HEK293 (cell line): ENCODE measurements at regions not wholly inside any gene's neighbourhood (a gene's known extent, or its start where the extent isn't known, plus 50 kb on each side); places are given as distances from the start of the nearest gene placed in this dataset.
A peak's percentile ranks its signal among the peaks of the same experiment; 100 is the strongest.

Source experiments
- GFI1B ChIP-seq: fragments of 450-650 bp; formaldehyde crosslinking; IDR thresholded peaks from 2 replicates; pipeline ENCODE4 v1.5.1; 2016; ENCODE audit warnings: missing biosample characterization, missing genetic modification characterization
- GLIS1 ChIP-seq: fragments of 450-650 bp; formaldehyde crosslinking; IDR thresholded peaks from 2 replicates; pipeline ENCODE4 v1.5.1; 2016; ENCODE audit warnings: missing biosample characterization, missing genetic modification characterization
- KLF10 ChIP-seq: fragments of 450-650 bp; IDR thresholded peaks from 2 replicates; pipeline ENCODE4 v1.5.1; 2018; ENCODE audit warnings: missing biosample characterization, mild to moderate bottlenecking, missing genetic modification characterization
- OSR2 ChIP-seq: fragments of 450-650 bp; formaldehyde crosslinking; IDR thresholded peaks from 2 replicates; pipeline ENCODE4 v1.5.1; 2016; ENCODE audit warnings: missing biosample characterization, missing genetic modification characterization
- PRDM4 ChIP-seq: fragments of 450-650 bp; formaldehyde crosslinking; IDR thresholded peaks from 2 replicates; pipeline ENCODE4 v1.5.1; 2017; ENCODE audit warnings: missing biosample characterization, missing genetic modification characterization
- REST ChIP-seq: fragments of 450-650 bp; formaldehyde crosslinking; IDR thresholded peaks from 2 replicates; pipeline ENCODE4 v1.5.1; 2016; ENCODE audit warnings: missing biosample characterization, missing genetic modification characterization
- SP3 ChIP-seq: fragments of 450-650 bp; formaldehyde crosslinking; IDR thresholded peaks from 2 replicates; pipeline ENCODE4 v1.5.1; 2016; ENCODE audit warnings: missing biosample characterization, missing genetic modification characterization
- SP7 ChIP-seq: fragments of 450-650 bp; formaldehyde crosslinking; IDR thresholded peaks from 2 replicates; pipeline ENCODE4 v1.5.1; 2016; ENCODE audit warnings: missing biosample characterization, missing genetic modification characterization
- TCF7L2 ChIP-seq: IDR thresholded peaks from 2 replicates; pipeline ENCODE4 v1.6.1; 2011; ENCODE audit warnings: low read depth, mild to moderate bottlenecking, inconsistent platforms, low read length, moderate library complexity, borderline replicate concordance
- WT1 ChIP-seq: fragments of 450-650 bp; formaldehyde crosslinking; IDR thresholded peaks from 2 replicates; pipeline ENCODE4 v1.5.1; 2016; ENCODE audit warnings: missing biosample characterization, missing genetic modification characterization
- ZBTB44 ChIP-seq: fragments of 450-650 bp; IDR thresholded peaks from 2 replicates; pipeline ENCODE4 v1.5.1; 2018; ENCODE audit warnings: missing biosample characterization, mild to moderate bottlenecking, missing genetic modification characterization
- ZIC2 ChIP-seq: fragments of 450-650 bp; formaldehyde crosslinking; IDR thresholded peaks from 2 replicates; pipeline ENCODE4 v1.5.1; 2016; ENCODE audit warnings: missing biosample characterization, missing genetic modification characterization
- ZNF121 ChIP-seq: fragments of 450-650 bp; formaldehyde crosslinking; IDR thresholded peaks from 2 replicates; pipeline ENCODE4 v1.5.1; 2016; ENCODE audit warnings: missing biosample characterization, missing genetic modification characterization
- ZNF132 ChIP-seq: fragments of 450-650 bp; formaldehyde crosslinking; IDR thresholded peaks from 2 replicates; pipeline ENCODE4 v1.5.1; 2017; ENCODE audit warnings: missing biosample characterization, missing genetic modification characterization, borderline replicate concordance
- ZNF23 ChIP-seq: fragments of 450-650 bp; formaldehyde crosslinking; IDR thresholded peaks from 2 replicates; pipeline ENCODE4 v1.5.1; 2016; ENCODE audit warnings: missing biosample characterization, missing genetic modification characterization, borderline replicate concordance
- ZNF324 ChIP-seq: fragments of 450-650 bp; formaldehyde crosslinking; IDR thresholded peaks from 2 replicates; pipeline ENCODE4 v1.5.1; 2016; ENCODE audit warnings: missing biosample characterization, missing genetic modification characterization
- ZNF416 ChIP-seq: fragments of 450-650 bp; formaldehyde crosslinking; IDR thresholded peaks from 2 replicates; pipeline ENCODE4 v1.5.1; 2016; ENCODE audit warnings: missing biosample characterization, missing genetic modification characterization
- ZNF423 ChIP-seq: fragments of 450-650 bp; formaldehyde crosslinking; IDR thresholded peaks from 2 replicates; pipeline ENCODE4 v1.5.1; 2016; ENCODE audit warnings: missing biosample characterization, missing genetic modification characterization
- ZNF433 ChIP-seq: fragments of 450-650 bp; formaldehyde crosslinking; IDR thresholded peaks from 2 replicates; pipeline ENCODE4 v1.5.1; 2016; ENCODE audit warnings: missing biosample characterization, missing genetic modification characterization, low read depth
- ZNF473 ChIP-seq: fragments of 450-650 bp; formaldehyde crosslinking; IDR thresholded peaks from 2 replicates; pipeline ENCODE4 v1.5.1; 2017; ENCODE audit warnings: missing biosample characterization, missing genetic modification characterization
- ZNF48 ChIP-seq: fragments of 450-650 bp; formaldehyde crosslinking; IDR thresholded peaks from 2 replicates; pipeline ENCODE4 v1.5.1; 2016; ENCODE audit warnings: missing biosample characterization, missing genetic modification characterization
- ZNF518A ChIP-seq: fragments of 450-650 bp; formaldehyde crosslinking; conservative IDR thresholded peaks from 2 replicates; pipeline ENCODE4 v1.5.1; 2016; ENCODE audit warnings: low read depth, missing biosample characterization, missing genetic modification characterization
- ZNF530 ChIP-seq: fragments of 450-650 bp; formaldehyde crosslinking; IDR thresholded peaks from 2 replicates; pipeline ENCODE4 v1.5.1; 2016; ENCODE audit warnings: low read depth, missing biosample characterization, missing genetic modification characterization
- ZNF549 ChIP-seq: fragments of 450-650 bp; IDR thresholded peaks from 2 replicates; pipeline ENCODE4 v1.5.1; 2018; ENCODE audit warnings: missing biosample characterization, missing genetic modification characterization, mild to moderate bottlenecking, inconsistent platforms, moderate library complexity
- ZNF571 ChIP-seq: fragments of 450-650 bp; formaldehyde crosslinking; IDR thresholded peaks from 2 replicates; pipeline ENCODE4 v1.5.0; 2017; ENCODE audit warnings: missing biosample characterization, missing genetic modification characterization
- ZNF670 ChIP-seq: fragments of 450-650 bp; formaldehyde crosslinking; IDR thresholded peaks from 2 replicates; pipeline ENCODE4 v1.5.1; 2016; ENCODE audit warnings: missing biosample characterization, missing genetic modification characterization, low read depth
- ZNF677 ChIP-seq: fragments of 450-650 bp; IDR thresholded peaks from 2 replicates; pipeline ENCODE4 v1.5.0; 2018; ENCODE audit warnings: missing biosample characterization, mild to moderate bottlenecking, missing genetic modification characterization, moderate library complexity
- ZNF692 ChIP-seq: fragments of 450-650 bp; formaldehyde crosslinking; IDR thresholded peaks from 2 replicates; pipeline ENCODE4 v1.5.1; 2016; ENCODE audit warnings: missing biosample characterization, missing genetic modification characterization
- ZNF837 ChIP-seq: fragments of 450-650 bp; formaldehyde crosslinking; IDR thresholded peaks from 2 replicates; pipeline ENCODE4 v1.5.1; 2016; ENCODE audit warnings: missing biosample characterization, missing genetic modification characterization

- TF ChIP-seq GFI1B (no peak), ZNF518A (tag by site-specific recombination) (peak; percentile 73; the same call in 1 of the 2 replicates), ZNF423 (no peak), ZNF23 (tag by site-specific recombination) (no peak), ZNF692 (tag by site-specific recombination) (no peak), ZNF549 (no peak), GLIS1 (no peak), ZBTB44 (no peak), ZNF132 (no peak), ZNF670 (no peak), SP7 (tag by site-specific recombination) (no peak), TCF7L2 (no peak), ZNF121 (tag by site-specific recombination) (no peak), PRDM4 (tag by site-specific recombination) (no peak), ZNF324 (tag by site-specific recombination) (no peak), OSR2 (tag by site-specific recombination) (no peak), ZNF416 (tag by site-specific recombination) (no peak), ZNF530 (tag by site-specific recombination) (no peak), ZNF473 (tag by site-specific recombination) (no peak), WT1 (no peak), REST (tag by site-specific recombination) (0 out of 2 replicates have a peak, but pooled peaks have one; percentile 39), KLF10 (tag by site-specific recombination) (no peak), SP3 (tag by site-specific recombination) (no peak), ZNF48 (tag by site-specific recombination) (no peak), ZNF677 (tag by site-specific recombination) (no peak), ZNF433 (tag by site-specific recombination) (peak; percentile 87), ZIC2 (tag by site-specific recombination) (no peak), ZNF571 (no peak), ZNF837 (tag by site-specific recombination) (no peak)
Observed at GRCh38 chr4:183841001-183841400, 64.1 kb upstream of the STOX2 start (continued).
